Neural progenitor cell (in vitro differentiated cells): ENCODE measurements at regions not wholly inside any gene's neighbourhood (a gene's known extent, or its start where the extent isn't known, plus 50 kb on each side); places are given as distances from the start of the nearest gene placed in this dataset.

Experiments
- DNase-seq: peaks from one replicate; pipeline ENCODE4 v3.0.0-alpha.2; 2016; ENCODE audit warnings: low spot score
- H2AFZ ChIP-seq: fragments of 200-600 bp; sonication (generic); replicated peaks from 2 replicates; pipeline ENCODE4 v1.6.1; 2016; ENCODE audit warnings: antibody characterized with exemption
- H3F3A ChIP-seq: fragments of 200-600 bp; sonication (generic); 2 replicates; pipeline ENCODE4 v1.6.1; 2016; ENCODE audit warnings: antibody characterized with exemption, low read depth
- H3K27ac ChIP-seq: fragments of 200-600 bp; sonication (generic); 2 replicates; pipeline ENCODE4 v1.5.1; 2016; ENCODE audit warnings: mild to moderate bottlenecking
- H3K27me3 ChIP-seq: fragments of 200-600 bp; sonication (generic); 2 replicates; pipeline ENCODE4 v1.6.1; 2016; ENCODE audit warnings: mild to moderate bottlenecking, moderate library complexity
- H3K36me3 ChIP-seq: fragments of 200-600 bp; sonication (generic); 2 replicates; pipeline ENCODE4 v1.5.1; 2016
- H3K4me1 ChIP-seq: fragments of 200-600 bp; sonication (generic); 2 replicates; pipeline ENCODE4 v1.6.1; 2016; ENCODE audit warnings: mixed run types
- H3K4me2 ChIP-seq: fragments of 200-600 bp; sonication (generic); 2 replicates; pipeline ENCODE4 v1.6.1; 2016
- H3K4me3 ChIP-seq: fragments of 200-600 bp; sonication (generic); 2 replicates; pipeline ENCODE4 v1.5.1; 2016
- H3K79me2 ChIP-seq: fragments of 200-600 bp; sonication (generic); 2 replicates; pipeline ENCODE4 v1.6.1; 2016; ENCODE audit warnings: low read depth
- H3K9ac ChIP-seq: fragments of 200-600 bp; sonication (generic); 2 replicates; pipeline ENCODE4 v1.6.1; 2016
- H3K9me3 ChIP-seq: fragments of 200-600 bp; sonication (generic); 2 replicates; pipeline ENCODE4 v1.5.1; 2016; ENCODE audit warnings: low read depth
- H4K20me1 ChIP-seq: fragments of 200-600 bp; sonication (generic); 2 replicates; pipeline ENCODE4 v1.6.1; 2016; ENCODE audit warnings: low read depth
- H3K27ac Mint-ChIP-seq: 3 replicates; pipeline ENCODE4 v1.8.0; 2021; ENCODE audit warnings: mixed read lengths
- H3K27me3 Mint-ChIP-seq: 2 replicates; pipeline ENCODE4 v1.8.0; 2022; ENCODE audit warnings: low read depth, mild to moderate bottlenecking, inconsistent platforms, moderate library complexity, mixed read lengths; ENCODE audit not compliant: insufficient read depth
- H3K36me3 Mint-ChIP-seq: 3 replicates; pipeline ENCODE4 v1.8.0; 2021; ENCODE audit warnings: mixed read lengths
- H3K4me1 Mint-ChIP-seq: 3 replicates; pipeline ENCODE4 v1.8.0; 2021; ENCODE audit warnings: mixed read lengths
- H3K4me3 Mint-ChIP-seq: 3 replicates; pipeline ENCODE4 v1.8.0; 2021; ENCODE audit warnings: mild to moderate bottlenecking, moderate library complexity, mixed read lengths
- H3K9me3 Mint-ChIP-seq: 3 replicates; pipeline ENCODE4 v1.8.0; 2020; ENCODE audit warnings: mixed read lengths
- CTCF ChIP-seq: fragments of 200-600 bp; sonication (generic); IDR thresholded peaks from 2 replicates; pipeline ENCODE4 v1.5.1; 2017; ENCODE audit warnings: antibody characterized with exemption, mild to moderate bottlenecking
- EZH2 ChIP-seq: fragments of 200-600 bp; sonication (generic); IDR thresholded peaks from 2 replicates; pipeline ENCODE4 v1.6.1; 2017; ENCODE audit warnings: antibody characterized with exemption, mild to moderate bottlenecking, moderate library complexity
- EZH2phosphoT487 ChIP-seq: fragments of 200-600 bp; sonication (generic); IDR thresholded peaks from 2 replicates; pipeline ENCODE4 v1.6.1; 2017; ENCODE audit warnings: antibody characterized with exemption

DNA sequence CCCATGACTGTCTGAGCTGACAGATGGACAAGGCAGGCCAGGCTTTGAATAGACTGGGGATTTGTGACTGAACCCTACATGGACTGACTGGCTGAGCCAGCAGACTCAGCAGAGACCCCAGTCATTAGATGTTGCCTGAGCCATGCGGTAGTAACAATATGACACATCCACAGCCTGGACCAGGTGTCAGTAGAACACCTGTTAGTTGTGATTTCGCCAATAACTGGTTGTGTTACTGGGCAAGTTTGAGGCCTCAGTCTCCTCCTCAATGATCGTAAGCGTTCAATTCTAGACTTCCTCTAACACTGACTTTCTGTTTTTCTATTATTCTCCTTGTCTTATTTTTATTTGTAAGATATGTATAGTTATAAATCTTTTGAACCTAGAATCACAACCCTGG is 311.9 kb upstream of the MAP3K7 start:
- H3K4me2 ChIP-seq, result no peak overlapping the region
- no peaks in the 10 kb centered on the region for H3K9me3 ChIP-seq
- no peaks in the 10 kb centered on the region for H3F3A ChIP-seq
- H3K79me2 ChIP-seq, result no peaks in the 10 kb centered on the region
- DNase-seq, result no peak
- TF ChIP-seq EZH2 (no peak), CTCF (no peak), EZH2phosphoT487 (no peak)
- H3K27ac ChIP-seq, result no peak overlapping the region
- no peaks in the 10 kb centered on the region for H3K36me3 ChIP-seq
- no peak overlapping the region for H2AFZ ChIP-seq
- no peak overlapping the region for H3K9ac ChIP-seq
- Mint-ChIP-seq H3K27me3 (no peaks in the 10 kb centered on the region), H3K36me3 (no peaks in the 10 kb centered on the region), H3K4me1 (peaks cover 27% of the 10 kb centered on the region), H3K27ac (no peak overlapping the region), H3K4me3 (no peak overlapping the region), H3K9me3 (no peaks in the 10 kb centered on the region)
- no peaks in the 10 kb centered on the region for H4K20me1 ChIP-seq
- H3K4me1 ChIP-seq, result peaks cover 12% of the 10 kb centered on the region
- H3K4me3 ChIP-seq, result no peak overlapping the region
- H3K27me3 ChIP-seq, result no peaks in the 10 kb centered on the region

GRCh38 chr6:90896075-90896547 is 309.2 kb upstream of the MAP3K7 start:
- Histone ChIP-seq H3K9me3 (no peaks in the 10 kb centered on the region), H3K9ac (no peak overlapping the region), H3K4me1 (peaks cover 16% of the 10 kb centered on the region), H3K36me3 (no peaks in the 10 kb centered on the region), H3K4me3 (no peak overlapping the region), H3K27ac (no peak overlapping the region), H4K20me1 (no peaks in the 10 kb centered on the region), H2AFZ (no peak overlapping the region), H3K27me3 (no peaks in the 10 kb centered on the region), H3K79me2 (no peaks in the 10 kb centered on the region), H3F3A (no peaks in the 10 kb centered on the region), H3K4me2 (peak overlapping the region; percentile 7)
- no peaks in the 10 kb centered on the region for H3K36me3 Mint-ChIP-seq
- TF ChIP-seq CTCF, result no peak
- TF ChIP-seq EZH2phosphoT487, result no peak
- no peak for TF ChIP-seq EZH2
- H3K4me1 Mint-ChIP-seq, result peaks cover 42% of the 10 kb centered on the region
- no peaks in the 10 kb centered on the region for H3K9me3 Mint-ChIP-seq
- peak; percentile 31 for DNase-seq
- H3K4me3 Mint-ChIP-seq, result peak overlapping the region; percentile 39
- no peaks in the 10 kb centered on the region for H3K27me3 Mint-ChIP-seq
- no peak overlapping the region for H3K27ac Mint-ChIP-seq

DNA sequence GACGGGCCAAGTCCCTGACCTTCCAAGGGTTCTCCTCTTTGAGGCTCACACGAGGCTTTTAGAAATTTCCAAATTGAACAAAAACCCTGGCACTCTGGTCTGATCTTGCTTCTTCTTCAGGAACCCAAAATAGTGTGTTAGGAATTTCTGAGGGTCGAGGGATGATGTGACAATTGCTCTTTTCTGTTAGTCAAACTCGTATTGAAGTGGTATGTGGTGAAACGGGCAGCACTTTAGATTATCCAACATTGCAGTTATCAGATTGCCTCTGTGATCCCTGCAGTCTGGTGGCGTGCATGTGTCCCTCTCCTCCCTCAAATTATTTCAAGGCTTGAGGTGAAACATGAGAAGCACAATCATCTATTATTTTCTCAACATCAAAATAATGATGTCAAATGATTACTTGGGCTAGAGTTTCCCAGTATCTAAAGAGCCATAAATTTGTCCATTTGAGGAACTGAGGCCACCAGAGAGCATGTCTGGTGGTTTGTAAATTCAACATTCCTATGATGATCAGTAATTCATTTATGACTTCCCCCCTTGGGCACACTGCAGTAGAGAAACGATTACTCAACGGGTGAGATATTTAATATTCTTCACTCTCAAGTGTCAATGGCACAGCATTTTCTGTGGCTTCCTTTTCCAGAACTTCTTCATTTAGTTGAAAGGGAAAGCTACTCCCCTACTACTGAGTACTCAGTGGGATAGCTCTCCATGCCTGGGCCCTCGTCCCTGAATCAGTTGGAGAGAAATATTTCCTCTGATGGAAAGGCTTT is 308.6 kb upstream of the MAP3K7 start:
- Mint-ChIP-seq H3K36me3 (no peaks in the 10 kb centered on the region), H3K9me3 (no peaks in the 10 kb centered on the region), H3K27ac (peak overlapping the region; percentile 2), H3K4me1 (peaks cover 48% of the 10 kb centered on the region), H3K27me3 (no peaks in the 10 kb centered on the region), H3K4me3 (no peak overlapping the region)
- TF ChIP-seq CTCF (no peak), EZH2phosphoT487 (no peak), EZH2 (no peak)
- no peaks in the 10 kb centered on the region for H3K36me3 ChIP-seq
- peak overlapping the region; percentile 7 for H3K4me2 ChIP-seq
- no peaks in the 10 kb centered on the region for H3K79me2 ChIP-seq
- H4K20me1 ChIP-seq, result no peaks in the 10 kb centered on the region
- no peaks in the 10 kb centered on the region for H3F3A ChIP-seq
- H3K4me1 ChIP-seq, result peaks cover 22% of the 10 kb centered on the region
- no peaks in the 10 kb centered on the region for H3K9me3 ChIP-seq
- H3K27ac ChIP-seq, result no peak overlapping the region
- no peaks in the 10 kb centered on the region for H3K27me3 ChIP-seq
- H3K4me3 ChIP-seq, result no peak overlapping the region
- H3K9ac ChIP-seq, result no peak overlapping the region
- no peak for DNase-seq
- no peak overlapping the region for H2AFZ ChIP-seq
